ENCODE measurements at regions not wholly inside any gene's neighbourhood (a gene's known extent, or its start where the extent isn't known, plus 50 kb on each side); places are given as distances from the start of the nearest gene placed in this dataset.
"Not testable (repeated sequence)": the region's sequence is repeated elsewhere in the genome, so short reads cannot be mapped to it uniquely, and the experiment has no call there.

- WGBS, 2 donors, result 48 to 69% methylated on average over 1 of the region's 1 CpG
- no peak for DNase-seq
- H3K4me1 ChIP-seq, result no peaks in the 10 kb centered on the region
- no peak overlapping the region for H3K27ac ChIP-seq
- no peaks in the 10 kb centered on the region for H3K9me3 ChIP-seq
- no peaks in the 10 kb centered on the region for H3K36me3 ChIP-seq (ENCODE audit: low read depth, missing control alignments)
- no peak overlapping the region for H3K4me3 ChIP-seq
- no peak for TF ChIP-seq POLR2A (IDR thresholded peaks at IDR 0.05)
- TF ChIP-seq CTCF (IDR thresholded peaks at IDR 0.05), result no peak
- intact Hi-C loops (cut with DNase I; ENCODE audit: low total_unique reads), result no loop called here
- H3K27me3 ChIP-seq, result no peaks in the 10 kb centered on the region
Measured at GRCh38 chr15:24394303-24394702, 281.3 kb upstream of the NPAP1 start.

GRCh38 chr15:24412649-24413048 is 262.9 kb upstream of the NPAP1 start:
- DNase-seq; H3K4me3 ChIP-seq; H3K36me3 ChIP-seq (ENCODE audit: low read depth, missing control alignments); H3K27ac ChIP-seq; H3K4me1 ChIP-seq; H3K9me3 ChIP-seq; H3K27me3 ChIP-seq; intact Hi-C loops (cut with DNase I; ENCODE audit: low total_unique reads): not testable (repeated sequence)
- WGBS, 2 donors, result 73 to 78% methylated on average over 1 of the region's 1 CpG

GRCh38 chr15:24426286-24427054 is 249.1 kb upstream of the NPAP1 start:
- H3K27me3 ChIP-seq; H3K36me3 ChIP-seq (ENCODE audit: low read depth, missing control alignments); intact Hi-C loops (cut with DNase I; ENCODE audit: low total_unique reads); H3K27ac ChIP-seq; DNase-seq; H3K4me1 ChIP-seq; H3K9me3 ChIP-seq: not testable (repeated sequence)
- peak overlapping the region; percentile 0 to 5 for H3K4me3 ChIP-seq
- 33 to 48% methylated on average over 18 of the region's 20 CpGs for WGBS, 2 donors

- H3K4me1 ChIP-seq; H3K27ac ChIP-seq; H3K36me3 ChIP-seq (ENCODE audit: low read depth, missing control alignments); H3K9me3 ChIP-seq; intact Hi-C loops (cut with DNase I; ENCODE audit: low total_unique reads); DNase-seq; H3K27me3 ChIP-seq: not testable (repeated sequence)
- 8 to 11% methylated on average over 15 to 19 of the region's 26 CpGs for WGBS, 2 donors
- peak overlapping the region; percentile 0 to 5 for H3K4me3 ChIP-seq
Measured at GRCh38 chr15:24427055-24427400, 248.5 kb upstream of the NPAP1 start.

- WGBS, 2 donors, result 77% methylated on average over 2 of the region's 2 CpGs; no CpG with 5 or more reads in 1 of the 2 donors
- H3K36me3 ChIP-seq (ENCODE audit: low read depth, missing control alignments); H3K27ac ChIP-seq; intact Hi-C loops (cut with DNase I; ENCODE audit: low total_unique reads); H3K9me3 ChIP-seq; H3K4me1 ChIP-seq; H3K4me3 ChIP-seq; DNase-seq; H3K27me3 ChIP-seq: not testable (repeated sequence)
Measured at GRCh38 chr15:24435075-24435820, 240.3 kb upstream of the NPAP1 start.

GRCh38 chr15:24437270-24437669 is 238.3 kb upstream of the NPAP1 start:
- 55 to 65% methylated on average over 4 of the region's 5 CpGs for WGBS, 2 donors
- H3K9me3 ChIP-seq; intact Hi-C loops (cut with DNase I; ENCODE audit: low total_unique reads); H3K27me3 ChIP-seq; H3K36me3 ChIP-seq (ENCODE audit: low read depth, missing control alignments); H3K27ac ChIP-seq; H3K4me3 ChIP-seq; DNase-seq; H3K4me1 ChIP-seq: not testable (repeated sequence)

GRCh38 chr15:24437735-24438134 is 237.8 kb upstream of the NPAP1 start:
- H3K4me3 ChIP-seq; H3K4me1 ChIP-seq; DNase-seq; intact Hi-C loops (cut with DNase I; ENCODE audit: low total_unique reads); H3K9me3 ChIP-seq; H3K27ac ChIP-seq; H3K27me3 ChIP-seq; H3K36me3 ChIP-seq (ENCODE audit: low read depth, missing control alignments): not testable (repeated sequence)
- WGBS, 2 donors, result 0 to 50% methylated on average over 1 of the region's 1 CpG

GRCh38 chr15:24477107-24478025 is 198.2 kb upstream of the NPAP1 start:
- WGBS, 2 donors, result 19 to 27% methylated on average over 32 to 37 of the region's 49 CpGs
- H3K27ac ChIP-seq; H3K4me3 ChIP-seq; intact Hi-C loops (cut with DNase I; ENCODE audit: low total_unique reads); H3K9me3 ChIP-seq; H3K27me3 ChIP-seq; H3K36me3 ChIP-seq (ENCODE audit: low read depth, missing control alignments); H3K4me1 ChIP-seq: not testable (repeated sequence)
- DNase-seq, result peak; percentile 23

- DNase-seq; H3K27ac ChIP-seq; intact Hi-C loops (cut with DNase I; ENCODE audit: low total_unique reads); H3K27me3 ChIP-seq; H3K4me3 ChIP-seq; H3K36me3 ChIP-seq (ENCODE audit: low read depth, missing control alignments); H3K9me3 ChIP-seq; H3K4me1 ChIP-seq: not testable (repeated sequence)
- WGBS, 2 donors, result 68 to 86% methylated on average over 4 to 14 of the region's 14 CpGs
Measured at GRCh38 chr15:24485885-24486567, 189.5 kb upstream of the NPAP1 start.
